B cell (primary cell): ENCODE measurements at regions not wholly inside any gene's neighbourhood (a gene's known extent, or its start where the extent isn't known, plus 50 kb on each side); places are given as distances from the start of the nearest gene placed in this dataset.

Experiments used
- EZH2 ChIP-seq: IDR thresholded peaks from 2 replicates; pipeline ENCODE4 v1.6.1; 2012; ENCODE audit warnings: borderline replicate concordance, low read depth, mild to moderate bottlenecking, moderate library complexity, low read length; ENCODE audit not compliant: insufficient read depth, poor library complexity, severe bottlenecking
- TF ChIP-seq, protein P1 (sequence below): fragments of 200-600 bp; IDR thresholded peaks from one replicate; pipeline ENCODE4 v1.8.0; 2022; ENCODE audit warnings: antibody characterized with exemption, mild to moderate bottlenecking

DNA sequence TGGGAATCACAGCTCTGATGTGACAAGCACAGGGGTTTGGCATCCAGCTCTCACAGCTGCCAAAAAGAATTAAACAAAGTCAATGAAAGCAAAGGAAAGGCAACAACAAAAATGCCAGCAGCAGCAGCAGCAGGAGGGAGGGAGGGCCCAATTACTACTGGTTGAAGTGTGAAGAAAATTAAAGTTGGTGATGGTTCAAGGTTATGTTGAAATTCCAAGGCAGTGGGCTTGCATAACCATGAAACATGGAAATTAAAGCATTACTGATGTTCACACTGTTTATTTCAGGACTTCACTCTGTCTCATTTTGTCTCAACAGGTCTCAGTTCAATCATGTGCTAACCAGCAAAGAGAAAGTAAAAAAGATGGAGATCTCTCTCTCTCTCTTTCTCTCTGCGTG, 220.3 kb upstream of the LYPLAL1 start:
- TF ChIP-seq, protein P1, sequence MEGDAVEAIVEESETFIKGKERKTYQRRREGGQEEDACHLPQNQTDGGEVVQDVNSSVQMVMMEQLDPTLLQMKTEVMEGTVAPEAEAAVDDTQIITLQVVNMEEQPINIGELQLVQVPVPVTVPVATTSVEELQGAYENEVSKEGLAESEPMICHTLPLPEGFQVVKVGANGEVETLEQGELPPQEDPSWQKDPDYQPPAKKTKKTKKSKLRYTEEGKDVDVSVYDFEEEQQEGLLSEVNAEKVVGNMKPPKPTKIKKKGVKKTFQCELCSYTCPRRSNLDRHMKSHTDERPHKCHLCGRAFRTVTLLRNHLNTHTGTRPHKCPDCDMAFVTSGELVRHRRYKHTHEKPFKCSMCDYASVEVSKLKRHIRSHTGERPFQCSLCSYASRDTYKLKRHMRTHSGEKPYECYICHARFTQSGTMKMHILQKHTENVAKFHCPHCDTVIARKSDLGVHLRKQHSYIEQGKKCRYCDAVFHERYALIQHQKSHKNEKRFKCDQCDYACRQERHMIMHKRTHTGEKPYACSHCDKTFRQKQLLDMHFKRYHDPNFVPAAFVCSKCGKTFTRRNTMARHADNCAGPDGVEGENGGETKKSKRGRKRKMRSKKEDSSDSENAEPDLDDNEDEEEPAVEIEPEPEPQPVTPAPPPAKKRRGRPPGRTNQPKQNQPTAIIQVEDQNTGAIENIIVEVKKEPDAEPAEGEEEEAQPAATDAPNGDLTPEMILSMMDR = no peak
- no peak for TF ChIP-seq EZH2
